Head of caudate nucleus (tissue), 42 donors: ENCODE measurements at regions not wholly inside any gene's neighbourhood (a gene's known extent, or its start where the extent isn't known, plus 50 kb on each side); places are given as distances from the start of the nearest gene placed in this dataset.

Source experiments
- DNase-seq, 42 donors: peaks; one replicate each; pipeline versions ENCODE4 v3.0.0 to v3.0.0-alpha.2; 2020 to 2021; ENCODE audit warnings: mixed read lengths in 7 of 42
- intact Hi-C: fragments of 100-400 bp; cut with DNase I; formaldehyde crosslinking; loops from one replicate; pipeline ENCODE4 v1.15.0; 2022

- DNase-seq = no peak
- intact Hi-C loops = no loop called here
Measured at GRCh38 chr21:35683664-35684304, 376.5 kb downstream of the SETD4 start.

- intact Hi-C loops = no loop called here
Measured at GRCh38 chr21:35682904-35683549, 377.3 kb downstream of the SETD4 start.

GRCh38 chr21:35681946-35682345 is 378.4 kb downstream of the SETD4 start:
- DNase-seq = no peak
- intact Hi-C loops = no loop called here

More at GRCh38 chr21:35682904-35683549, 377.3 kb downstream of the SETD4 start:
- DNase-seq = no peak

GRCh38 chr21:35679076-35679475 is 381.2 kb downstream of the SETD4 start:
- intact Hi-C loops = no loop called here
- no peak for DNase-seq

- no peak for DNase-seq
- intact Hi-C loops = no loop called here
Measured at GRCh38 chr21:35678393-35678792, 381.9 kb downstream of the SETD4 start.

GRCh38 chr21:35677298-35677841 is 383.0 kb downstream of the SETD4 start:
- no peak for DNase-seq
- intact Hi-C loops = no loop called here

GRCh38 chr21:35674895-35675470 is 385.3 kb downstream of the SETD4 start:
- no peak for DNase-seq
- intact Hi-C loops = no loop called here

GRCh38 chr21:35674091-35674671 is 386.1 kb downstream of the SETD4 start:
- intact Hi-C loops = no loop called here
- no peak for DNase-seq

- intact Hi-C loops = no loop called here
Measured at GRCh38 chr21:35672313-35672712, 388.0 kb downstream of the SETD4 start.

GRCh38 chr21:35664683-35665082 is 395.6 kb downstream of the SETD4 start:
- no peak for DNase-seq

More at GRCh38 chr21:35672313-35672712, 388.0 kb downstream of the SETD4 start:
- DNase-seq = no peak

GRCh38 chr21:35663856-35664606 is 396.3 kb downstream of the SETD4 start:
- DNase-seq = no peak
- intact Hi-C loops = no loop called here

More at GRCh38 chr21:35664683-35665082, 395.6 kb downstream of the SETD4 start:
- intact Hi-C loops = no loop called here

- intact Hi-C loops = no loop called here
- DNase-seq = peak in 12 of 42 donors; percentile 4 to 43 (median 11)
Measured at GRCh38 chr21:35658242-35658641, 402.1 kb downstream of the SETD4 start.

GRCh38 chr21:35652872-35653271 is 407.5 kb downstream of the SETD4 start:
- DNase-seq = no peak
- intact Hi-C loops = no loop called here

GRCh38 chr21:35652196-35652595 is 408.1 kb downstream of the SETD4 start:
- intact Hi-C loops = no loop called here

GRCh38 chr21:35651196-35651595 is 409.1 kb downstream of the SETD4 start:
- DNase-seq = no peak
- intact Hi-C loops = no loop called here

More at GRCh38 chr21:35652196-35652595, 408.1 kb downstream of the SETD4 start:
- DNase-seq = no peak

- intact Hi-C loops = no loop called here
- no peak for DNase-seq
Measured at GRCh38 chr21:35649186-35649585, 411.1 kb downstream of the SETD4 start.

- intact Hi-C loops = no loop called here
- no peak for DNase-seq
Measured at GRCh38 chr21:35648512-35648911, 411.8 kb downstream of the SETD4 start.

GRCh38 chr21:35646606-35647005 is 413.7 kb downstream of the SETD4 start:
- no peak for DNase-seq
- intact Hi-C loops = no loop called here

- DNase-seq = no peak
- intact Hi-C loops = no loop called here
Measured at GRCh38 chr21:35645991-35646390, 414.3 kb downstream of the SETD4 start.
